ENCODE measurements at regions not wholly inside any gene's neighbourhood (a gene's known extent, or its start where the extent isn't known, plus 50 kb on each side); places are given as distances from the start of the nearest gene placed in this dataset.

- Histone ChIP-seq H3K4me1 (peaks cover 11% of the 10 kb centered on the region), H3K27me3 (no peaks in the 10 kb centered on the region), H3K4me3 (no peak overlapping the region), H3K36me3 (no peaks in the 10 kb centered on the region), H3K9me3 (no peaks in the 10 kb centered on the region), H3K27ac (no peak overlapping the region)
- DNase-seq (no peak), ATAC-seq (no peak)
- intact Hi-C loops (cut with DNase I), result no loop called here
- no peak for TF ChIP-seq CTCF (IDR thresholded peaks at IDR 0.05)
Observed at GRCh38 chr12:131603106-131603938, 107.6 kb upstream of the SFSWAP start.

DNA sequence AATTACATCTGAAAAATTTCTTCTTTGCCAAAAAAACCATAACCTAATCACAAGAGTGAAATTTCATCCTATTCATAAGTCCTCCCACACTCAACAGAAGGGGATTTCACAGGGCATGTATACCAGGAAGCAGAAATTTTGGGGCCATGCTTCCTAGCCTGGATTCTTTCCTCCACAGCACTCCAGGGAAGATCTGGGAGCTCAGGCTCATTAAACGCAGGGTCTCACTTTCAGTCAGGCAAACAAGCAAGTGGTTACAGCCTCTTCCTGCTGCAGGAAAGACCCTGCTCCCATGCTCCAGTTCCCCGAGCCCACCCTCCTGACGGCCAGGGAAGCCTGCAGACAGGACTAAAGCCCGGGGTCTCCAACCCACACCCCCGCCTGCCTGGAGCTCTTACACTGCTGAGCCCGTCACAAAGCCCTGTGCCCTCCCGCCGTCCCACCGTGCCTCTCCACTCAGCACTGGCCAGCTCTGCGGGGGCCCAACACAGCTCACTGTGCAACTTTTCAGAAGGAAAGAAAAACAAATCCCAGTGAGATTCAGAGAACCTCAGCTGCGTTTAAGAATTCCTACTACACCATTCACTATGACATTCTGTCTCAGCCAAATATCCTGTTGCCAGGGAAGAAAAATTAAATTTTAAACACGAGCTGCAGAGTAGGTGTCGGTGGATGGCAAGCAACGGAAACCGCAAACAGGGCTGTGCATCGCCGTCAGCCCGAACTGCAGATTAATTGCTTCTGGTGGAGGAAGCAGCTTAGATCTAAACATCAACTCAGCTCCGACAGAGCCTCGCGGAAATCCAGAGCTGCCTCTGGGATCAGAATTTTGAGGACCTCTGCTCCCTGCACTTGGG lies 106.7 kb upstream of the SFSWAP start:
- ATAC-seq (no peak), DNase-seq (no peak)
- H3K4me3 ChIP-seq, result no peak overlapping the region
- no peaks in the 10 kb centered on the region for H3K9me3 ChIP-seq
- no peaks in the 10 kb centered on the region for H3K27me3 ChIP-seq
- TF ChIP-seq CTCF (IDR thresholded peaks at IDR 0.05), result no peak
- peaks cover 11% of the 10 kb centered on the region for H3K4me1 ChIP-seq
- intact Hi-C loops (cut with DNase I), result no loop called here
- H3K36me3 ChIP-seq, result no peaks in the 10 kb centered on the region
- H3K27ac ChIP-seq, result no peak overlapping the region

GRCh38 chr12:131604859-131605258 lies 106.0 kb upstream of the SFSWAP start:
- H3K4me1 ChIP-seq, result peaks cover 11% of the 10 kb centered on the region
- H3K27me3 ChIP-seq, result no peaks in the 10 kb centered on the region
- ATAC-seq, result no peak
- DNase-seq, result no peak
- no peak overlapping the region for H3K4me3 ChIP-seq
- no peaks in the 10 kb centered on the region for H3K9me3 ChIP-seq
- intact Hi-C loops (cut with DNase I), result no loop called here
- no peaks in the 10 kb centered on the region for H3K36me3 ChIP-seq
- TF ChIP-seq CTCF (IDR thresholded peaks at IDR 0.05), result no peak
- no peak overlapping the region for H3K27ac ChIP-seq

DNA sequence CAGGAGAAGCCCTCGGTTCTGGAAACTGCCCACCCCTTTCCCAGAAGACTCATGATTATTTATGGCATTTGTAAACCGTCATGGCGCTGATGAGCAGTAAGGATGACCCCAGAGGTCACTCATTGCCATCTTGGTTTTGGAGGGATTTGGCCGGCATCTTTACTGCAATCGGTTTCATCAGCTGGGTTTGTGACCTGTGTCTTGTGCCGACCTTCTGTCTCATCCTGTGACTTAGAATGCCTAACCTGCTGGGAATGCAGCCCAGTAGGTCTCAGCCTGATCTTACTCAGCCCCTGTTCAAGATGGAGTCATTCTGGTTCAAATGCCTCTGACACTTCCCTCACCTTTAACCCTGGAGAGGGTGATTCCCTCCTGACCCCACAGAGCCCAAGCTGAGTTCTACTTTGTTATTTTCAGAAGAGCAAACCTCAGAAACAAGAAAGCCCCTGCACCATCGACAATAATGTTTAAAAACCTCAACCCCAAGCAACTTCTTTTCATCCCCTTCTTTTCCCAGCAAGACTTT lies 105.5 kb upstream of the SFSWAP start:
- no peaks in the 10 kb centered on the region for H3K27me3 ChIP-seq
- DNase-seq, result no peak
- TF ChIP-seq CTCF (IDR thresholded peaks at IDR 0.05), result no peak
- H3K4me3 ChIP-seq, result no peak overlapping the region
- no peaks in the 10 kb centered on the region for H3K36me3 ChIP-seq
- H3K9me3 ChIP-seq, result no peaks in the 10 kb centered on the region
- H3K4me1 ChIP-seq, result peaks cover 11% of the 10 kb centered on the region
- intact Hi-C loops (cut with DNase I), result no loop called here
- H3K27ac ChIP-seq, result no peak overlapping the region
- ATAC-seq, result no peak

DNA sequence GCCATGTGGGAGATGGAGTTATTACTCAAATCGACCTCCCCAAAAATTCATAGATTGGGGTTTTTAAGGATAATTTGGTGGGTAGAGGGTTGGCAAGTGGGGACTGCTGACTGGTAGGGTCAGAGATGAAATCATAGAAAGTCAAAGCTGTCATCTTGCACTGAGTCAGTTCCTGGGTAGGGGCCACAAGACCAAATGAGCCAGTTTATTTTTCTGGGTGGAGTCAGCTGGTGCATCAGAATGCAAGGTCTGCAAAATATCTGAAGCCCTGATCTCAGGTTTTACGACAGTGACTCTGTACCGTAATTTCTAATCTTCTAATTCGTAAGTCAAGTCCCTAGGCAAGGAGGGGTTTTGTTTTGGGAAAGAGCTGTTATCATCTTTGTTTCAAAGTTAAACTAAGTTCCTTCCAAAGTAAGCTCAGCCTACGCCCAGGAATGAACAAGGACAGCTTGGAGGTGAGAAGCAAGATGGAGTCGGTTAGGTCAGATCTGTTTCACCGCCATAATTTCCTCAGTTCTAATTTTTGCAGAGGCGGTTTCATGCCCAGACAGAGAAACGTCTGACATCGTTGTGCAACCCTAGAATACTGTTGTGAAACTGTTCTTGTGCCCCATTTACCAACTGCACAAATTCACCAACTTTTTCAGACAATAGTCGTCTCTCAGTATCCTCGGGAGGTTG lies 104.5 kb upstream of the SFSWAP start:
- intact Hi-C loops (cut with DNase I), result no loop called here
- Histone ChIP-seq H3K9me3 (no peaks in the 10 kb centered on the region), H3K36me3 (no peaks in the 10 kb centered on the region), H3K27ac (no peak overlapping the region), H3K4me3 (no peak overlapping the region), H3K27me3 (no peaks in the 10 kb centered on the region), H3K4me1 (peaks cover 11% of the 10 kb centered on the region)
- no peak for TF ChIP-seq CTCF (IDR thresholded peaks at IDR 0.05)
- DNase-seq (no peak), ATAC-seq (no peak)
